ENCODE measurements at regions not wholly inside any gene's neighbourhood (a gene's known extent, or its start where the extent isn't known, plus 50 kb on each side); places are given as distances from the start of the nearest gene placed in this dataset.

GRCh38 chr6:22891934-22892333 is 322.6 kb downstream of the HDGFL1 start:
- Histone ChIP-seq H3K9me3 (ENCODE audit: control insufficient read depth, insufficient read depth, low read depth, low read length) (no peaks in the 10 kb centered on the region), H3K4me3 (ENCODE audit: low read depth, low read length) (no peak overlapping the region), H3K36me3 (ENCODE audit: control insufficient read depth in 2 of 2, insufficient read depth in 1 of 2, low read length in 2 of 2) (no peaks in the 10 kb centered on the region), H3K27ac (ENCODE audit: extremely low read depth, low read depth, low read length) (no peak overlapping the region), H3K4me1 (ENCODE audit: control insufficient read depth, insufficient read depth, low read length) (peaks cover 8% of the 10 kb centered on the region)
- ChIA-PET CTCF (interaction anchor here (0.6 to 2.6 kb wide), 4 partner anchors 11 to 67 kb away, joined by 3 to 10 read pairs (median 6); no protein-coding TSS in a partner anchor), POLR2A (interaction anchor here (1.4 kb wide), 1 partner anchor 1298 kb away, joined by 4 read pairs; the partner anchor contains the start of gene SOX4)
- TF ChIP-seq ZNF830 (tag by site-specific recombination; IDR thresholded peaks at IDR 0.05; ENCODE audit: low read depth) (no peak), ZNF701 (tag by site-specific recombination; IDR thresholded peaks at IDR 0.05) (no peak), ZNF221 (tag by site-specific recombination; IDR thresholded peaks at IDR 0.05; ENCODE audit: borderline replicate concordance) (no peak), ZNF398 (tag by site-specific recombination; IDR thresholded peaks at IDR 0.05) (no peak), ZNF239 (tag by site-specific recombination; IDR thresholded peaks at IDR 0.05) (no peak), IKZF3 (tag by site-specific recombination; IDR thresholded peaks at IDR 0.05) (no peak), ZNF391 (tag by site-specific recombination; IDR thresholded peaks at IDR 0.05; ENCODE audit: borderline replicate concordance, low read depth) (no peak), ZNF19 (tag by site-specific recombination; IDR thresholded peaks at IDR 0.05; ENCODE audit: low read depth) (no peak)
- TF ChIP-seq, protein P1, sequence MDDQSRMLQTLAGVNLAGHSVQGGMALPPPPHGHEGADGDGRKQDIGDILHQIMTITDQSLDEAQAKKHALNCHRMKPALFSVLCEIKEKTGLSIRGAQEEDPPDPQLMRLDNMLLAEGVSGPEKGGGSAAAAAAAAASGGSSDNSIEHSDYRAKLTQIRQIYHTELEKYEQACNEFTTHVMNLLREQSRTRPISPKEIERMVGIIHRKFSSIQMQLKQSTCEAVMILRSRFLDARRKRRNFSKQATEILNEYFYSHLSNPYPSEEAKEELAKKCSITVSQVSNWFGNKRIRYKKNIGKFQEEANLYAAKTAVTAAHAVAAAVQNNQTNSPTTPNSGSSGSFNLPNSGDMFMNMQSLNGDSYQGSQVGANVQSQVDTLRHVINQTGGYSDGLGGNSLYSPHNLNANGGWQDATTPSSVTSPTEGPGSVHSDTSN (CRISPR knock-in tag; IDR thresholded peaks at IDR 0.05), result no peak

DNA sequence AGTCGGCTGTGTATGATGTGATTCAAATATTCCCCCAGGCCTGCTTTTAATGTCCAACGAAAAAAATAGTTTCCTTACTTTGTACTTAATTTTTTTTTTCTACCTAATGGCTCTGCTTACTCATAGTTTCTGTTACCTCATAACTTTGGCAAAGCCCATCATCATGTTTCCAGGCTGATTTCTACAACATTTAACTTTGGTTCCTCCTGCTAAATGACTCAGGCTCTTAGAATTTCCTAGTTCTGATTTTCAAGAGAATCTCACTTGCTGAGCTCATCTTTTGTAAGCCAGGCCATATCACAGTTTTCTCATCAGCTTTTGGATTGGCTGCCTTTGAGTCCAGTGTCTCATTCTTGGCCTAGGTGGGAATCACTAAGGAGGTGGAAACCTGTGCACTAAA is 323.1 kb downstream of the HDGFL1 start:
- no peaks in the 10 kb centered on the region for H3K36me3 ChIP-seq (ENCODE audit: control insufficient read depth in 2 of 2, insufficient read depth in 1 of 2, low read length in 2 of 2)
- H3K27ac ChIP-seq (ENCODE audit: extremely low read depth, low read depth, low read length), result no peak overlapping the region
- CTCF ChIA-PET, result interaction anchor here (0.6 to 2.6 kb wide), 3 partner anchors 12 to 67 kb away, joined by 3 to 10 read pairs (median 7); no protein-coding TSS in a partner anchor
- H3K4me3 ChIP-seq (ENCODE audit: low read depth, low read length), result no peak overlapping the region
- H3K9me3 ChIP-seq (ENCODE audit: control insufficient read depth, insufficient read depth, low read depth, low read length), result no peaks in the 10 kb centered on the region
- H3K4me1 ChIP-seq (ENCODE audit: control insufficient read depth, insufficient read depth, low read length), result peaks cover 8% of the 10 kb centered on the region
- POLR2A ChIA-PET, result interaction anchor here (1.4 kb wide), 1 partner anchor 1299 kb away, joined by 4 read pairs; the partner anchor contains the start of gene SOX4
- TF ChIP-seq ZNF548 (tag by site-specific recombination; IDR thresholded peaks at IDR 0.05) (no peak), ZNF624 (tag by site-specific recombination; IDR thresholded peaks at IDR 0.05) (no peak), ZFP69B (tag by site-specific recombination; IDR thresholded peaks at IDR 0.05) (no peak), ZNF140 (tag by site-specific recombination; IDR thresholded peaks at IDR 0.05) (no peak), ZNF639 (tag by site-specific recombination; IDR thresholded peaks at IDR 0.05) (no peak), ZNF629 (tag by site-specific recombination; IDR thresholded peaks at IDR 0.05) (peak; percentile 71), ZNF23 (tag by site-specific recombination; IDR thresholded peaks at IDR 0.05; ENCODE audit: borderline replicate concordance) (no peak), ZNF274 (IDR thresholded peaks at IDR 0.05; ENCODE audit: low read length) (no peak), ZNF274 (tag by site-specific recombination; IDR thresholded peaks at IDR 0.05; ENCODE audit: borderline replicate concordance) (no peak), ZNF785 (tag by site-specific recombination; IDR thresholded peaks at IDR 0.05) (no peak), ZNF366 (tag by site-specific recombination; conservative IDR thresholded peaks at IDR 0.05) (0 out of 2 replicates have a peak, but pooled peaks have one; percentile 12), ZBTB11 (tag by site-specific recombination; conservative IDR thresholded peaks at IDR 0.05; ENCODE audit: low read depth) (no peak), ZNF791 (tag by site-specific recombination; IDR thresholded peaks at IDR 0.05) (no peak), ZNF175 (tag by site-specific recombination; IDR thresholded peaks at IDR 0.05) (no peak), ZNF37A (tag by site-specific recombination; IDR thresholded peaks at IDR 0.05) (no peak), SP3 (tag by site-specific recombination; IDR thresholded peaks at IDR 0.05) (0 out of 2 replicates have a peak, but pooled peaks have one; percentile 30), ZBTB21 (tag by site-specific recombination; IDR thresholded peaks at IDR 0.05) (0 out of 2 replicates have a peak, but pooled peaks have one; percentile 46)
